ENCODE measurements at regions not wholly inside any gene's neighbourhood (a gene's known extent, or its start where the extent isn't known, plus 50 kb on each side); places are given as distances from the start of the nearest gene placed in this dataset.

DNA sequence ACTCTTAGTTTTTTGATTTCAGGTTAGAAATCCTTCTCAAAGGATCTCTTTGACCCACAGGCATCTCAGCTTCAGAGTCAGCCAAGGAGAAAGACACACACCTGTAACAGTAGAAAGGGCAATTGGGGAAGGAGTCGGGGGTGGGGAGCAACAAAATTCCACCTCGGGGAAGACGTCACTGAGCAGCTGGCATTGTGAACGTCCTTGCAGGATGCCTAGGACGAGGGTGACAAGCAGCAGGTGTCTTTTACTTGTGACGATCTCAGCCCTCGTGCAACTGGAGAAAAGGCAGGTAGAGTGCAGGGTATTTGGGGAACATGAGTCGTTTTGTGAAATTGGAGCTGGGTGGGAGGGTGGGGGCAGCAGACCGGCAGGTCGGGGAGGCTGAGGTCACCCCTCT lies 627.0 kb downstream of the ACTR3B start:
- no peaks in the 10 kb centered on the region for H3K4me1 ChIP-seq
- no peak for DNase-seq

DNA sequence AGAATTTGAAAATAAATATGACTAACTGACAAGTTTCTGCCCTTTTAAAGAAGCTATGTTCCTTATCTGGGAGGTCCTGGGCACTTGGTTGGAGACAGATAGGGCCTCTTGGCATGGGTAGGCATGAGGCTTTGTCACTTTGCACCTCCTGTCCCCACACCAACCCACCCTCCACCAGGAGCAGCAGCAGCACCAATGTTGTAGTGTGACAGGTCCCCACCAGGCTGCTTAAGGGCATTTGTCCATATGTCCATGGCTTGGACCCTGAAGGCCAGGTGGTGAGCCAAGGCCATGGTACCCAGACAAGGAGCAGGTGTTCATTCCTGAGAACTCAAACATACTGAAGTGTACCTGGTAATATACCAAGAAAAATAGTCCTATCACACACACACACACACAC lies 629.1 kb downstream of the ACTR3B start:
- no peak overlapping the region for H3K4me3 ChIP-seq
- intact Hi-C loops (cut with micrococcal nuclease), result no loop called here
- no peak for DNase-seq
- no peaks in the 10 kb centered on the region for H3K4me1 ChIP-seq
- H3K9me3 ChIP-seq (replicated peaks), result peaks cover 31% of the 10 kb centered on the region
- peaks cover 3% of the 10 kb centered on the region for H3K27me3 ChIP-seq (ENCODE audit: low read depth)
- TF ChIP-seq, protein P1, sequence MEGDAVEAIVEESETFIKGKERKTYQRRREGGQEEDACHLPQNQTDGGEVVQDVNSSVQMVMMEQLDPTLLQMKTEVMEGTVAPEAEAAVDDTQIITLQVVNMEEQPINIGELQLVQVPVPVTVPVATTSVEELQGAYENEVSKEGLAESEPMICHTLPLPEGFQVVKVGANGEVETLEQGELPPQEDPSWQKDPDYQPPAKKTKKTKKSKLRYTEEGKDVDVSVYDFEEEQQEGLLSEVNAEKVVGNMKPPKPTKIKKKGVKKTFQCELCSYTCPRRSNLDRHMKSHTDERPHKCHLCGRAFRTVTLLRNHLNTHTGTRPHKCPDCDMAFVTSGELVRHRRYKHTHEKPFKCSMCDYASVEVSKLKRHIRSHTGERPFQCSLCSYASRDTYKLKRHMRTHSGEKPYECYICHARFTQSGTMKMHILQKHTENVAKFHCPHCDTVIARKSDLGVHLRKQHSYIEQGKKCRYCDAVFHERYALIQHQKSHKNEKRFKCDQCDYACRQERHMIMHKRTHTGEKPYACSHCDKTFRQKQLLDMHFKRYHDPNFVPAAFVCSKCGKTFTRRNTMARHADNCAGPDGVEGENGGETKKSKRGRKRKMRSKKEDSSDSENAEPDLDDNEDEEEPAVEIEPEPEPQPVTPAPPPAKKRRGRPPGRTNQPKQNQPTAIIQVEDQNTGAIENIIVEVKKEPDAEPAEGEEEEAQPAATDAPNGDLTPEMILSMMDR (IDR thresholded peaks at IDR 0.05; ENCODE audit: borderline replicate concordance), result no peak
- no peaks in the 10 kb centered on the region for H3K36me3 ChIP-seq
- no peak overlapping the region for H3K27ac ChIP-seq (replicated peaks)

More for the DNA sequence above, 627.0 kb downstream of the ACTR3B start:
- intact Hi-C loops (cut with micrococcal nuclease), result no loop called here
- H3K4me3 ChIP-seq, result no peak overlapping the region
- peaks cover 3% of the 10 kb centered on the region for H3K27me3 ChIP-seq (ENCODE audit: low read depth)
- H3K9me3 ChIP-seq (replicated peaks), result peaks cover 17% of the 10 kb centered on the region
- H3K27ac ChIP-seq (replicated peaks), result no peak overlapping the region
- TF ChIP-seq, protein P1 (IDR thresholded peaks at IDR 0.05; ENCODE audit: borderline replicate concordance), result no peak
- no peaks in the 10 kb centered on the region for H3K36me3 ChIP-seq

DNA sequence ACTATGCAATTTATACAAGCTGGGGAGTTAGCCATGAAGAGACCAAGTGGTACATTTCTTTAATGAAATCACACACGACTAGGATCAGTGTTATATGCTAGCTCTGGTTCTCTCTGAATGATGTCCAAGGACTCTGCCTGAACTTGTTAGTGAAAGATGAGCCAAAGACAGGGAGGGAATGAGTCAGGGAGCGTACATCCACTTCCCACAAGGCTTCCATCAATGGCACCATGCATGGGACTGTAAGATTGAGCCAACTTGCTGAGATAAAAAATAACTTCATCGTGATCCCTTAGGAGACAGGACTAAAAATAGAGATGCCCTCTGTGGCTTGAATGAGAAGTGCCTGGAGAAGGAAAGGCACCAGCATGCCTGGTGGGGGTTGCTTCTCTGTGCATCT lies 629.7 kb downstream of the ACTR3B start:
- H3K4me1 ChIP-seq, result no peaks in the 10 kb centered on the region
- TF ChIP-seq, protein P1 (IDR thresholded peaks at IDR 0.05; ENCODE audit: borderline replicate concordance), result no peak
- peaks cover 3% of the 10 kb centered on the region for H3K27me3 ChIP-seq (ENCODE audit: low read depth)
- H3K9me3 ChIP-seq (replicated peaks), result peaks cover 37% of the 10 kb centered on the region
- DNase-seq, result no peak
- H3K4me3 ChIP-seq, result no peak overlapping the region
- H3K36me3 ChIP-seq, result no peaks in the 10 kb centered on the region
- no peak overlapping the region for H3K27ac ChIP-seq (replicated peaks)
- intact Hi-C loops (cut with micrococcal nuclease), result no loop called here

DNA sequence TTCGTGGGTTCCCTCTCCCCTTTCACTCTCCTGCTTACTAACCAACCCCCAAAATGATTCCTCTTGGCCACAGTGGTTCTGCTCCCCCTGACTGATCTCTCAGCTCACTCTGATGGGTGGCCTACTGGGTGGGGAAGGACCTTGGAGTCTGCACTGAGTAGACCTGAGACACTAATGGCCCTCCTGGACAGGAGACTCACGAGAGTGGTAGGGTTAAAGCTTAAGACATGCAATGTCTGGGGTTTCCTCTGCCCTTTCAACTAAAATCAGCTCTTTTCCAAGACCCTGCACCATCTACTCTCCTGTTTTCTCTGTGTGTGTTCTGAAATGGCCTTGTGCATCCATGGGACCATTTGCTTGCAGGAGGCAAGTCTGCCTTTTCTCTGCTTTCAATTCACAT lies 631.4 kb downstream of the ACTR3B start:
- intact Hi-C loops (cut with micrococcal nuclease), result no loop called here
- Histone ChIP-seq H3K9me3 (replicated peaks) (peaks cover 44% of the 10 kb centered on the region), H3K4me3 (no peak overlapping the region), H3K27ac (replicated peaks) (no peak overlapping the region), H3K4me1 (no peaks in the 10 kb centered on the region), H3K27me3 (ENCODE audit: low read depth) (peaks cover 2% of the 10 kb centered on the region), H3K36me3 (no peaks in the 10 kb centered on the region)
- no peak for DNase-seq
- TF ChIP-seq, protein P1 (IDR thresholded peaks at IDR 0.05; ENCODE audit: borderline replicate concordance), result no peak

DNA sequence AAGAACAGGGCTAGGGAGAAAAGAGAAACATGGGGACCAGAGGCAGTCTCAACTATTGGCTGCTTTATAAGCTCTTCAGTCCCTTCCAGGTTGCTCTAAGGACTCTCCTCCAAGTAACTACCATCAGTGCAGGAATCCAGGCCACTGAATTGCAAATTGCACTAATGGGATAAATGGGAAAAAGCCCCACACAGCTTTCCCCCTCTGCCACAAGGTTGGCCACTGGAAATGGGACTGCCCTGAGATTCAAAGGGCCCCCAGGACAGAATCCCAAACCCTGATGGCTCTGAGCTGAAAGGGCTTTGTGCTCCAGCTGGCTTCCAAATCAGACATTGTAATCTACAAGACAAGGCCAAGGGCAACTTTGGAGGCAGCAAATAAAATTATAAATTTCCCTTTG lies 633.2 kb downstream of the ACTR3B start:
- TF ChIP-seq, protein P1 (IDR thresholded peaks at IDR 0.05; ENCODE audit: borderline replicate concordance), result no peak
- no peaks in the 10 kb centered on the region for H3K27me3 ChIP-seq (ENCODE audit: low read depth)
- no peaks in the 10 kb centered on the region for H3K4me1 ChIP-seq
- peaks cover 44% of the 10 kb centered on the region for H3K9me3 ChIP-seq (replicated peaks)
- H3K4me3 ChIP-seq, result no peak overlapping the region
- H3K36me3 ChIP-seq, result no peaks in the 10 kb centered on the region
- H3K27ac ChIP-seq (replicated peaks), result no peak overlapping the region
- DNase-seq, result no peak
- intact Hi-C loops (cut with micrococcal nuclease), result no loop called here

DNA sequence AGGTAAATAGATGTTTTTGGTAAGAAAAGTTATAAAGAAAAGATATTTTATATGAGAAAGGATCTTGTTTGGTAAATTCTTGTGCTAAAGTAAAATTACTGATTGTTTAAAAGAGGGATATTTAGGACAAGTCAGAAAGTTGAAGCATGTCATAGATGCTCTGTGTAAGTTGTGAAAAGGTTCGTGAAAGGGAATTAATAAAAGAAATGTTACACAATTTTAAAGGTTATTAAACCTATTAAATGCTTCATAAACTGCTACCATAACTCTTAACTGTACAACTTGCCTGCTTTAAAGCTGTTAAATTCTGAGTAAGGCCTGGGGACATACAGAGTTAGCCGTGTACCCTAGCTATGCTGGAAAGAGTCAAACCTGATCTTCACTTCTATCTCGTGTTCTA lies 634.1 kb downstream of the ACTR3B start:
- TF ChIP-seq, protein P1 (IDR thresholded peaks at IDR 0.05; ENCODE audit: borderline replicate concordance), result no peak
- Histone ChIP-seq H3K9me3 (replicated peaks) (peaks cover 44% of the 10 kb centered on the region), H3K27me3 (ENCODE audit: low read depth) (no peaks in the 10 kb centered on the region), H3K4me1 (no peaks in the 10 kb centered on the region), H3K4me3 (no peak overlapping the region), H3K36me3 (no peaks in the 10 kb centered on the region), H3K27ac (replicated peaks) (no peak overlapping the region)
- DNase-seq, result no peak
- intact Hi-C loops (cut with micrococcal nuclease), result no loop called here
